NCI-H2227 treated with DMSO at 0.1 percent for 48 hours (cell line): ENCODE measurements at regions not wholly inside any gene's neighbourhood (a gene's known extent, or its start where the extent isn't known, plus 50 kb on each side); places are given as distances from the start of the nearest gene placed in this dataset.
"Not testable (repeated sequence)": the region's sequence is repeated elsewhere in the genome, so short reads cannot be mapped to it uniquely, and the experiment has no call there.

Experiments used
- DNase-seq: peaks from one replicate; lab custom pipeline; 2025; lab: John Stamatoyannopoulos, UW

GRCh38 chr11:28890601-28891040, 782.4 kb downstream of the METTL15 start:
- not testable (repeated sequence) for DNase-seq

GRCh38 chr11:28887681-28888080, 779.5 kb downstream of the METTL15 start:
- no peak for DNase-seq

DNA sequence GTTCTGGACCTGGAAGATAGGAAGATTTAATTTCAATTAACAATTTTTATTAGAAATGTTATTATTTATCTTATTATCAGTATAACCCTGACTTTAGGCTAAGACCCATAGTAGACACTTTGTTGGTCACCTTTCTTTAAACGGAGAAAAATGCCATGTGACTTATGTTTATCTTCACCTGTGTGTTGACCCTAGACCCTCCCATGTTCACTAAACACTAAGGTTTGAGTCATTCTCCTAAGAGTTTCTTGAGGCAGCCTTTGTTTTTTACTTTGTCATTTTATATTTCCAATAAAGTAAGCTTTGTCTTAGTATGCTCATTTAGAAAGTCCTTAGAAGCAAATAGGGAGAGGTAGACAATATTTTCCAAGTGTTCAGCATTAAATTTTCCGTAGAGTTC, 771.7 kb downstream of the METTL15 start:
- DNase-seq: no peak

DNA sequence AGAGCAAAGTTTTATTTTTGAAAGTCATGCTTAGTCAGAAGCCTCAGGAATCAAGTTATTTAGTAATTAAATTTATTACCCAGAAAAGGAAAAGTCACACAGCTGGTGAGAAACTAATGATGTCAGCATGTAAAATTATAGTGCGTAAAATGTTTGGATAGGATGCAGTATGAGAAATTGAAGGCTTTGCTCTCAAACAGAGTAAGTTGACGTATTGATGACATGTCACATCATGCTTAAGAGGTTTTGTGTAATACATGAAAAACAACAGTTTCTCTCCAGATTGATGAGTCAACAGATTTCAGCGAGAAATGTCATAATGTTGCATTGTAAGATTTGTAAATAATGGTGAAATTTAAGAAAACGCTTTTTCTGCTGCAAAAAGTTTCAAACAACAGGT, 769.8 kb downstream of the METTL15 start:
- DNase-seq: no peak

GRCh38 chr11:28877340-28877739, 769.2 kb downstream of the METTL15 start:
- no peak for DNase-seq

GRCh38 chr11:28874706-28875105, 766.5 kb downstream of the METTL15 start:
- DNase-seq: no peak

DNA sequence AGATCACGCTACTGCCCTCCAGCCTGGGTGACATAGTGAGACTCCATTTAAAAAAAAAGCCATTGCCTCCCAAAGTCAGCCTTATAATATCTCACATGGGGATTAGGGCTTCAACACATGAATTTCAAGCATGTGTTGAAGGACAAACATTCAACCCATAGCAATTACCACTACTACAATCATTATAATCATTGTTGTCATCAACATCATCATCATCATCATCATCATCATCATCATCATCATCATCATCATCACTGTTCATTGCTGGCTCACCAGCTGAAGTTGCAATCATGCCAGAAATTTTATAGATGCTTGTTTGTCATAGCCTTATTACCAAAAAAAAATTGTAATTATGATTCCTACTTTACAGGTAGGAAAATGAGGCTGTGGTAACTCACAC, 762.9 kb downstream of the METTL15 start:
- DNase-seq: no peak

GRCh38 chr11:28863422-28863821, 755.2 kb downstream of the METTL15 start:
- no peak for DNase-seq

DNA sequence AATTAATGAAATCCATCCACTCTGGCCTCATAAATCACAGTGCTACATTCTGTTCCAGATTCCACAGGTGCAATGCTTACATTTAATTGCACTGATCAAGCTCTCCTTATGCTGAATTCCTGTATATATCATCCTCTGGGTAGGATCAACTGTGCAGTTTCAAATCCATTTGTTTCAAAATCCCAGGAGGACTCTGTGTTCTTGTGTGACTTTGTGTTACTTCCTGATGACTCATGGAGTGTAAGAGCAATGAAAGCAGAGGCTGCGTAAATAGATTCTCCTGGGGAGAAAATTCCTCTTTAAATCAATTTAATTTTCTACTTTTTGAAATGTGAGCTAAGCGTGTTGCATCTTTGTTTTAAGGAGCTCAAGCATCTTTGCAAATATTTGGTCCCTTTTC, 752.7 kb downstream of the METTL15 start:
- DNase-seq: no peak

- no peak for DNase-seq
Observed at GRCh38 chr11:28858076-28858475, 749.9 kb downstream of the METTL15 start.

GRCh38 chr11:28849053-28849452, 740.9 kb downstream of the METTL15 start:
- no peak for DNase-seq

- no peak for DNase-seq
Observed at GRCh38 chr11:28842716-28843115, 734.5 kb downstream of the METTL15 start.

GRCh38 chr11:28838741-28839140, 730.6 kb downstream of the METTL15 start:
- no peak for DNase-seq

GRCh38 chr11:28837599-28837998, 729.4 kb downstream of the METTL15 start:
- DNase-seq: no peak

DNA sequence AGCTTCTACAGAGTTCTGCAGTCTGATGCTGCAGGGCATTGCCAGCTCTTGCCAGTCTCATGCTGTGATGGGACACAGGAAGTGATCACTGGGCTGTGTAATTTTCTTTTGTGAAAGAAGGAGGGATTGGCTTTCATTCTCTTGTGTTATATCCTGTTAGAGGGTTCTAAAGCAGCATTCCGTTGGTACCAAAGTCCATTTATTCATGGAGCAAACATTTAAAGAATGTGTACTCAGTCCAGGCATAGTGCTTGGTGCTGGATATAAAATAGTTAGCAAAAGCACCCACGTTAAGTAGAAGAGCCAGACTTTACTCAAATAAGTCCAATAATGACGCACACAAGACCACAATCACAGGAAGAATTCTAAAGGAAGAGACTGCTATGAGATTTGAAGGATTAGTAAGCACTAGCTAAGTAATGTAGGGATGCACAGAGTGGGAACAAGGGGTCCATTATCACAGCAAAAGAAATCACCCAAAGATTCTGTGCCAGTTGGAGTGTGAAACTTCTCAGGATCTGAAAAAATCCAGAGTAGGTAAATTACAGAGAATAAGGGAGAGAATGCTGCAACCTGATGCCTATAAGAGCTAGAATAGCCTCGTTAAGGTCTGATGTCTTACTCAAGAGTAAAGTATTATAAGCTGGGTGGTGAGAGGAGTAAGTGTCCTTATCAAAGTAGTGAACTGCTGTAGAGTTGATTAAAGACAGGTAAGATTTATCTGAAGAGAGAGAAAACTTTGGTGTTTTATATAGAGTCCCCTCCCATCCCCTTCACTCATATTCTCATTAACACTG, 728.3 kb downstream of the METTL15 start:
- DNase-seq: no peak

- no peak for DNase-seq
Observed at GRCh38 chr11:28835790-28836189, 727.6 kb downstream of the METTL15 start.

DNA sequence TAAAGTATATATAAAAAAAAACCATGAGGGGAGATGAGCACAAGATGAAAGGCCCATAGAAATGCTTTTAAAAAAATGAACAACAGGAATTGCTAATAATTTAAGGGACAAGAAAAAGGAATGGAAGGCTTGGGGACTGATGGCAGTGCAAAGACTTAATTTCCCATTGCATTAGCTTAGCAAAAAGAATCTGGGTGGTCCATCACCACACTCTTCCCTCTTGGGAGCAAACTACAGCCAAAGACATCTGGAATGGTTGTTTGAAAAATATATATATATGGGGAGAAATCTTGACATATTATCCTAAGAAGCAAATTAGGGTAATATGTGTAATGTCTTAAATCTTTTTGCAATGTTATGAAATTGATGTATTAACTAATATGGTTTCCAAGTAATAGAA, 727.1 kb downstream of the METTL15 start:
- no peak for DNase-seq

DNA sequence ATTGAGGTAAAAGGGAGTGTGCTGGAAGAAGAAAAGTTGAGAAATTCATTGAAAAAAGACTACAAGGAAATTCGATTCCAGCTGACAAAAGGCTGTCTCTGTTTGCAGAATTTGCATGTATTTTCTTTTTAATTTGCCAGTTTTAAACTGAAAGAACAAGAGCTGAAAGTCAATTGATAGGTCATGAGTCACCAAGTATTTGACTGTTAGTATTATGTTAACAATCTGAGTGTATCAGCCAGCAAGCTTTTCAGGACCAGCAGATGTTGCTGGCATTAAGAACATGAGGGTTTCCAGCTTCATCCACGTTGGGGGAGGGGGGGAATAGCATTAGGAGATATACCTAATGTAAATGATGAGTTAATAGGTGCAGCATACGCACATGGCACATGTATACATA, 726.7 kb downstream of the METTL15 start:
- DNase-seq: no peak

GRCh38 chr11:28833670-28834069, 725.5 kb downstream of the METTL15 start:
- DNase-seq: no peak

GRCh38 chr11:28833169-28833568, 725.0 kb downstream of the METTL15 start:
- no peak for DNase-seq

GRCh38 chr11:28826807-28827206, 718.6 kb downstream of the METTL15 start:
- no peak for DNase-seq

- no peak for DNase-seq
Observed at GRCh38 chr11:28822576-28822975, 714.4 kb downstream of the METTL15 start.

GRCh38 chr11:28820296-28820989, 712.3 kb downstream of the METTL15 start:
- no peak for DNase-seq

- no peak for DNase-seq
Observed at GRCh38 chr11:28819741-28820140, 711.6 kb downstream of the METTL15 start.
